ENCODE measurements at regions not wholly inside any gene's neighbourhood (a gene's known extent, or its start where the extent isn't known, plus 50 kb on each side); places are given as distances from the start of the nearest gene placed in this dataset.
"Not testable (repeated sequence)": the region's sequence is repeated elsewhere in the genome, so short reads cannot be mapped to it uniquely, and the experiment has no call there.

DNA sequence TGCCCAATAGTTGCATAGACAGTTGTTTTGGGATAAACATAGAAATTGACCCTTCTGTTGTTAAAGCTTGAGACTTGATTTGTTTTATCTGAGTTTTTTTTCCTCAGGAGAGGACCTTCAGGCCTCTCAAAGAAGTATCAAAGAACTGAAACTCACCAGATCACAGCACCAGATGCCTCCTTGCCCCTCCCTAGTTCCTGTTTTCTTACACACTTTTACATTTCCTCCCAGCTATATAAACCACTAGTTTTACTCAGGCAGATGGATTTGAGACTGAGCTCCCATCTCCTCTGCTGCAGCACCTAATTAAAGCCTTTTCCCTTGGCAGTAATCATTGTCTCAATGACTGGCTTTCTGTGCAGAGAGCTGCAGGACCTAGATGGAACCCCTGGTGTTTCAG is 150.6 kb upstream of the NRG3 start:
- no peaks in the 10 kb centered on the region for H3K27me3 ChIP-seq (replicated peaks; ENCODE audit: control insufficient read depth, insufficient read depth, low read length)
- H3K9me3 ChIP-seq (ENCODE audit: control insufficient read depth, low read length) = peaks cover 5% of the 10 kb centered on the region
- H3K4me1 ChIP-seq (ENCODE audit: control insufficient read depth, insufficient read depth, low read length) = no peaks in the 10 kb centered on the region
- H3K9ac ChIP-seq (ENCODE audit: low read length) = no peak overlapping the region
- no peak for DNase-seq (ENCODE audit: low read depth)
- H3K36me3 ChIP-seq (ENCODE audit: control insufficient read depth, insufficient read depth, low read length, severe bottlenecking) = no peaks in the 10 kb centered on the region
- H3K4me3 ChIP-seq (ENCODE audit: low read length) = no peak overlapping the region

DNA sequence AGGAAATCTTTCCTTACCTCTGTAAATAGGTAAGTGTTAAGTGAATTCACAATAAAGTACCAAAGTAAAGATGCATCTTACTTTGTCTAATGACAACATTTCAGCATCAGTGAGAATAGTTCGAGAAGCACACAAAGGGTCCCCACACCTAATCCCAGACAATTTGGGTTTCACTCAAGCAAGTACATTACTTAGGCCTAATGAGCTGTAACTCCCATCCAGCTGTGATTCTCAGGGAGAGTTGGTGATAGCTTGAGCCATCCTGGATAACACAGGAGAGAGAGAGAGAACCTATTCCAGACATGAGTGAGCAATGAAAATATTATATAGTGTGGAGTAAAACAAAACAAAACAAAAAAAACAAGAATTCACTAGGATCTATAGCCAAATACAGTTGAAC is 149.1 kb upstream of the NRG3 start:
- DNase-seq (ENCODE audit: low read depth) = no peak

DNA sequence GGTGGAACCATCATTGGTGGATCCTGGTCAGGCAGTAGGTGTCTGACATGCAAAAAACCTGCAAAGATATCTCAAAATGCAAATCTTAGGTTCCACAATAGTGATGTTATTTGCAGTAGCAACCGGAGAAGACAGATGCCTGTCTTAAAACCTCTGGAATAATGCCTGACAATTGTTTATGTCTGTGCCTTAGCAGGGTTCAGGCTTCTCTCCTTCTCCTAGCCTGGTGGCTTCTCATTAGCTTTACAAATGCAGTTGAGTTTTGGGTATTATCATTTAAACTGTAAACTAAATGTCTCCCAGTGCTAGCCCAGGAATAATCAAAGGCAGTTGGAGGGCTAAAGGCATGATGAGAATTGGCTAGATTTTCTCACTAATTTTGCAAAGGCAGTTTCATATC is 146.3 kb upstream of the NRG3 start:
- no peaks in the 10 kb centered on the region for H3K27me3 ChIP-seq (replicated peaks; ENCODE audit: control insufficient read depth, insufficient read depth, low read length)
- no peaks in the 10 kb centered on the region for H3K36me3 ChIP-seq (ENCODE audit: control insufficient read depth, insufficient read depth, low read length, severe bottlenecking)
- H3K4me3 ChIP-seq (ENCODE audit: low read length) = no peak overlapping the region

More for the DNA sequence above, 149.1 kb upstream of the NRG3 start:
- Histone ChIP-seq H3K27me3 (replicated peaks; ENCODE audit: control insufficient read depth, insufficient read depth, low read length) (no peaks in the 10 kb centered on the region), H3K9me3 (ENCODE audit: control insufficient read depth, low read length) (peaks cover 5% of the 10 kb centered on the region), H3K9ac (ENCODE audit: low read length) (no peak overlapping the region), H3K4me1 (ENCODE audit: control insufficient read depth, insufficient read depth, low read length) (no peaks in the 10 kb centered on the region), H3K36me3 (ENCODE audit: control insufficient read depth, insufficient read depth, low read length, severe bottlenecking) (no peaks in the 10 kb centered on the region), H3K4me3 (ENCODE audit: low read length) (no peak overlapping the region)

DNA sequence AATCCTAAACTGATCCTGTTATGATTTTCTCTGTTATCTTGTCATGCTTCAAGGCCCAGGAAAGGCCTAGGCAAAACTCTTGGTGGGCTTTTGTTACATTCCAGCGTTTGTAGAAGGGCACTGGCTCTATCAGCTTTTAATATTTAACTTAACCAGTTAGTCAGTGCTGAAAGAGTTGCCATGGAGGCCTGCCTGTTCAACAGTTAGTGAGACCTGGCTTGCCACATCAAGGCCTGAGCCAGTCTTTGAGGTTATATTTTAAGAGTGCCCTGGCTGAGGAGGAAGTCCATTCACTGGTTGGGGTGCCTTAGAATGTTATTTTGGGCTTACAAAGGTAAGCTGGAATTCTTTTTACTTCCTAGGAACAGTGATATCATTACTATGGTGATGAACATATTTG is 144.1 kb upstream of the NRG3 start:
- H3K9me3 ChIP-seq (ENCODE audit: control insufficient read depth, low read length) = no peaks in the 10 kb centered on the region
- no peak for DNase-seq (ENCODE audit: low read depth)
- no peak overlapping the region for H3K9ac ChIP-seq (ENCODE audit: low read length)
- no peak overlapping the region for H3K4me3 ChIP-seq (ENCODE audit: low read length)
- H3K27me3 ChIP-seq (replicated peaks; ENCODE audit: control insufficient read depth, insufficient read depth, low read length) = no peaks in the 10 kb centered on the region
- no peaks in the 10 kb centered on the region for H3K4me1 ChIP-seq (ENCODE audit: control insufficient read depth, insufficient read depth, low read length)
- H3K36me3 ChIP-seq (ENCODE audit: control insufficient read depth, insufficient read depth, low read length, severe bottlenecking) = no peaks in the 10 kb centered on the region

More for the DNA sequence above, 146.3 kb upstream of the NRG3 start:
- no peak for DNase-seq (ENCODE audit: low read depth)
- H3K9ac ChIP-seq (ENCODE audit: low read length) = no peak overlapping the region
- H3K4me1 ChIP-seq (ENCODE audit: control insufficient read depth, insufficient read depth, low read length) = no peaks in the 10 kb centered on the region
- no peaks in the 10 kb centered on the region for H3K9me3 ChIP-seq (ENCODE audit: control insufficient read depth, low read length)

DNA sequence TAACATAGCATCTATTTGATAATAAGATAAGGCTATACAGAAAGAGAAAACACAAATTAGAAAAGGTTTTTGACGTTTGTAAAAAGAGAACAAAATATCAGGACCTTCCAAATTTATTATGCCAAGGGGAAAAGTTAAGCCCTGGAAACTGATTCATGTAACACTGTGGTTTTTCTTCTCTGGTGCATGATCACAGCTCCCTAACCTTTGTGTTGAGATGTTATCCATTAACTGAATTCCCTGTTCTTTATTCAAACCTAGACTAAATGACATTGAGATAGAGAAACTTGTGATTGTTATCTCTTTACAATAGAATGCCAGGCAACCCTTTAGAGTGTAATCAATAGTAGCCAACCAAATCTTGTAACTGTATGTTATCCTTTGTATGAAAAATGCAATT is 141.5 kb upstream of the NRG3 start:
- no peak for DNase-seq (ENCODE audit: low read depth)
- Histone ChIP-seq H3K4me3 (ENCODE audit: low read length) (no peak overlapping the region), H3K9me3 (ENCODE audit: control insufficient read depth, low read length) (no peaks in the 10 kb centered on the region), H3K9ac (ENCODE audit: low read length) (no peak overlapping the region), H3K36me3 (ENCODE audit: control insufficient read depth, insufficient read depth, low read length, severe bottlenecking) (no peaks in the 10 kb centered on the region), H3K27me3 (replicated peaks; ENCODE audit: control insufficient read depth, insufficient read depth, low read length) (no peaks in the 10 kb centered on the region), H3K4me1 (ENCODE audit: control insufficient read depth, insufficient read depth, low read length) (no peaks in the 10 kb centered on the region)

DNA sequence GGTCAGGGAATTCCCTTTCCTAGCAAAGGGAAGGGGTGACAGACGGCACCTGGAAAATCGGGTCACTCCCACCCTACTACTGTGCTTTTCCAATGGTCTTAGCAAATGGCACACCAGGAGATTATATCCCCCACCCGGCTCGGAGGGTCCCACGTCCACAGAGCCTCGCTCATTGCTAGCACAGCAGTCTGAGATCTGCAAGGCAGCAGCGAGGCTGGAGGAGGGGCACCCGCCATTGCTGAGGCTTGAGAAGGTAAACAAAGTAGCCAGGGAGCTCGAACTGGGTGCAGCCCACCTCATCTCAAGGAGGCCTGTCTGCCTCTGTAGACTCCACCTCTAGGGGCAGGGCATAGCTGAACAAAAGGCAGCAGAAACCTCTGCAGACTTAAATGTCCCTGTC is 139.8 kb upstream of the NRG3 start:
- H3K4me3 ChIP-seq (ENCODE audit: low read length); H3K27me3 ChIP-seq (replicated peaks; ENCODE audit: control insufficient read depth, insufficient read depth, low read length); H3K9ac ChIP-seq (ENCODE audit: low read length); H3K9me3 ChIP-seq (ENCODE audit: control insufficient read depth, low read length); H3K4me1 ChIP-seq (ENCODE audit: control insufficient read depth, insufficient read depth, low read length); H3K36me3 ChIP-seq (ENCODE audit: control insufficient read depth, insufficient read depth, low read length, severe bottlenecking); DNase-seq (ENCODE audit: low read depth): not testable (repeated sequence)

DNA sequence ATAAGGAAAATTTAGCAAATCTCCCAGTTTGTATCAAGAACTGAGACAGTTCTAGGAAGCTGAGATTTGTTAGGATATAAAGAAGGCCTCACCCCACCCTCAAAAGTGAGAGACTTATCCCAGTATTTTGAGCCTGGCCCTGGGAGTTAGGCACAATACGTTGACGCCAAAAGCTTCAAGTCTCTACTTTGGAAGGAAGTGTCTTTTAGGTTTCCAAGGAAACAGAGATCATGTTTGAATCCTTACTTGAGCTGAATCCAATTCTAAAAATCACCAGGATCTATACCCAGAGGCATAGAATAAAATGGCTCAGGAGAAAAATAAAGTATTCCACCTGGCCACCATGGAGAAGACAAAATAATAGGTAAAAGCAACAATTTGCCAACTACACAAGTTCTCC is 115.9 kb upstream of the NRG3 start:
- peaks cover 4% of the 10 kb centered on the region for H3K9me3 ChIP-seq (ENCODE audit: control insufficient read depth, low read length)
- H3K27me3 ChIP-seq (replicated peaks; ENCODE audit: control insufficient read depth, insufficient read depth, low read length) = no peaks in the 10 kb centered on the region
- H3K4me1 ChIP-seq (ENCODE audit: control insufficient read depth, insufficient read depth, low read length) = no peaks in the 10 kb centered on the region
- H3K36me3 ChIP-seq (ENCODE audit: control insufficient read depth, insufficient read depth, low read length, severe bottlenecking) = no peaks in the 10 kb centered on the region
- H3K4me3 ChIP-seq (ENCODE audit: low read length) = no peak overlapping the region
- no peak overlapping the region for H3K9ac ChIP-seq (ENCODE audit: low read length)
- no peak for DNase-seq (ENCODE audit: low read depth)

DNA sequence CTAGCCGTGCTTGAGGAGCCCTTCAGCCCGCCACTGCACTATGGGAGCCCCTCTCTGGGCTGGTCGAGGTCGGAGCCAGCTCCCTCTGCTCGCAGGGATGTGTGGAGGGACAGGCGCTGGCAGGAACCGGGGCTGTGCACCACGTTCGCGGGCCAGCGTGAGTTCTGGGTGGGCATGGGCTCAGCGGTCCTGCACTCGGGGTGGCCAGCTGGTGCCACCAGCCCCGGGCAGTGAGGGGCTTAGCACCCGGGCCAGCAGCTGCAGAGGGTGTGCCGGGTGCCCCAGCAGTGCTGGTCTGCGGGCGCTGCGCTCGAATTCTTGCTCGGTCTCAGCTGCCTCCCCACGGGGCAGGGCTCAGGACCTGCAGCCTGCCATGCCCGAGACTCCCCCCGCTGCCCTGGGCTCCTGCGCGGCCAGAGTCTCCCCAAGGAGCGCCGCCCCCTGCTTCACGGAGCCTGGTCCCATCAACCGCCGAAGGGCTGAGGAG is 90.8 kb upstream of the NRG3 start:
- Histone ChIP-seq H3K9ac (ENCODE audit: low read length) (no peak overlapping the region), H3K4me1 (ENCODE audit: control insufficient read depth, insufficient read depth, low read length) (no peaks in the 10 kb centered on the region), H3K27me3 (replicated peaks; ENCODE audit: control insufficient read depth, insufficient read depth, low read length) (no peaks in the 10 kb centered on the region), H3K4me3 (ENCODE audit: low read length) (no peak overlapping the region), H3K36me3 (ENCODE audit: control insufficient read depth, insufficient read depth, low read length, severe bottlenecking) (no peaks in the 10 kb centered on the region), H3K9me3 (ENCODE audit: control insufficient read depth, low read length) (no peaks in the 10 kb centered on the region)
- no peak for DNase-seq (ENCODE audit: low read depth)

DNA sequence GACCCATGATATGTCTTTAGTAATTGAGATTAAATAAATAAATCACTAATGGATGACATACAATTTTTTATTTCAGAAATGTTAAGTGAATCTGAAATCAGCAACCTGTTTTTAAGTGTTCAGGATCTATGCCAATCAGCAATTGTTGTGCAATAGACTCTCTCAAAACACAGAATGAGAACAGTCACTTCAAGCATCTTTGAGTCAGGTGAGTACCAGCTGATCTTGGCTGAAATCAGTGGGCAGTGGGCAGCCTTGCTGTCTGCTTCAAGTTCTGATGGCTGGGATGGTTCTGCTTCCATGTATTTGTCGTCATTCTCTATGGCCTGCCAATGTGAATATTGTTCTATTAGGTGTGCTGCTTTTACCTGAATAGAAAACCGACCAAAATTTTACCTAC is 82.3 kb upstream of the NRG3 start:
- no peaks in the 10 kb centered on the region for H3K27me3 ChIP-seq (replicated peaks; ENCODE audit: control insufficient read depth, insufficient read depth, low read length)
- H3K9ac ChIP-seq (ENCODE audit: low read length) = no peak overlapping the region
- no peaks in the 10 kb centered on the region for H3K4me1 ChIP-seq (ENCODE audit: control insufficient read depth, insufficient read depth, low read length)
- DNase-seq (ENCODE audit: low read depth) = no peak
- H3K9me3 ChIP-seq (ENCODE audit: control insufficient read depth, low read length) = peaks cover 3% of the 10 kb centered on the region
- no peaks in the 10 kb centered on the region for H3K36me3 ChIP-seq (ENCODE audit: control insufficient read depth, insufficient read depth, low read length, severe bottlenecking)
- H3K4me3 ChIP-seq (ENCODE audit: low read length) = no peak overlapping the region

DNA sequence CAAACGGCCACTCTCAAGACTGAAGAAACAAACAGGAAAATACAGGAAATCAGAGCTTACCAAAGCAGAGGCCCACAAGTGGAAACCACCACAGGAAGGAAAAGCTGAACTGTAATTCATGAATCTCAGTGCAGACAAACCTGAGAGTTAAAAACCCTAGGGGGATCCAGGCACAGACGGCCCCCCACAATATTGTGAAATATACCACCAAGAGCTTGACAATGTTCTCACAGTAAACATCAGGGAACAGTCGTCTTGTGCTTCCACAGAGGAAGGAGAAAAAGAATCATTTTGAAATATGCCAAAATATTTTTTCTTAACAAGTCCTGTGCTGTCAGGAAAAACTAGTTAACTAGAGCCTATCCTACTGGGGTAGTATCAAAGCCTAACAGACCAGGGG is 68.2 kb upstream of the NRG3 start:
- Histone ChIP-seq H3K4me3 (ENCODE audit: low read length) (no peak overlapping the region), H3K9ac (ENCODE audit: low read length) (no peak overlapping the region), H3K36me3 (ENCODE audit: control insufficient read depth, insufficient read depth, low read length, severe bottlenecking) (no peaks in the 10 kb centered on the region), H3K9me3 (ENCODE audit: control insufficient read depth, low read length) (peaks cover 30% of the 10 kb centered on the region), H3K4me1 (ENCODE audit: control insufficient read depth, insufficient read depth, low read length) (no peaks in the 10 kb centered on the region), H3K27me3 (replicated peaks; ENCODE audit: control insufficient read depth, insufficient read depth, low read length) (no peaks in the 10 kb centered on the region)
- no peak for DNase-seq (ENCODE audit: low read depth)

DNA sequence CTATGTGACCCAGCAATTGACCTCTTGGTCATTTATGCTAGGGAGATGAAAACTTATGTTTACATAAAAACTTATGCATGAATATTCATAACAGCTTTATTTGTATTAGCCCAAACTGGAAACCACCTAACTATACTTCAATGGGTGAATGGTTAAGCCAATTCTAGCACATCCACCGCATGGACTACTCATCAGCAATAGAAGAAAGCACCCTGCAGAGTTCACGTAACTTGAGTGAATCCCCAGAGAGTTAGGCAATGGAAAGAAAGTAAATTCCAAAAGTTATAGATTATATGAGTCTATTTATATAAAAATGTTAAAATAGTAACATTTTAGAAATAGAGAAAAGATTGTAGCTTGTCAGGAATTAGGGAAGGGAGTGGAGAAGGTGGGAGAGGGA is 60.2 kb upstream of the NRG3 start:
- H3K36me3 ChIP-seq (ENCODE audit: control insufficient read depth, insufficient read depth, low read length, severe bottlenecking) = no peaks in the 10 kb centered on the region
- no peaks in the 10 kb centered on the region for H3K4me1 ChIP-seq (ENCODE audit: control insufficient read depth, insufficient read depth, low read length)
- peaks cover 12% of the 10 kb centered on the region for H3K9me3 ChIP-seq (ENCODE audit: control insufficient read depth, low read length)
- H3K4me3 ChIP-seq (ENCODE audit: low read length) = no peak overlapping the region
- no peak overlapping the region for H3K9ac ChIP-seq (ENCODE audit: low read length)
- DNase-seq (ENCODE audit: low read depth) = no peak
- H3K27me3 ChIP-seq (replicated peaks; ENCODE audit: control insufficient read depth, insufficient read depth, low read length) = no peaks in the 10 kb centered on the region

DNA sequence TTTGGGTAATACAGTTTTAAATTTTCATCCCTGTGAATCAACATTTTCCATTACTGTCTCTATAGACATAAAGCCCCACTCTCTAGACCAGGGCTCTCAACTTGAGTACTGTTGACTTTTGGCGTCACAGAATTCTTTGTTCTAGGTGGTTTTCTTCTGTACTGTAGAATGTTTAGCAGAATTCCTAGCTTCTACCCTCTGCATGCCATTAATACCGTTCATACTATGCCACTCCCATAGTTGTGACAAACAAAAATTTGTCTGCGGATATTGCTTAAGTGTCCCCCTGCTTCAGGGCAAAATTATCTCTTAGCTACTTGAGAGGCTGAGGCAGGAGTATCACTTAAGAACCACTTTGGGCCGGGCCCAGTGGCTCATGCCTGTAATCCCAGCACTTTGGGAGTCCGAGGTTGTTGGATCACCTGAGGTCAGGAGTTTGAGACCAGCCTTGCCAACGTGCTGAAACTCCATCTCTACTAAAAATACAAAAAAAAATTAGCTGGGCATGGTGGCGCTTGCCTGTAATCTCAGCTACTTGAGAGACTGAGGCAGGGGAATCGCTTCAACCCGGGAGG is 57.3 kb upstream of the NRG3 start:
- no peaks in the 10 kb centered on the region for H3K9me3 ChIP-seq (ENCODE audit: control insufficient read depth, low read length)
- H3K4me1 ChIP-seq (ENCODE audit: control insufficient read depth, insufficient read depth, low read length) = no peaks in the 10 kb centered on the region
- H3K36me3 ChIP-seq (ENCODE audit: control insufficient read depth, insufficient read depth, low read length, severe bottlenecking) = no peaks in the 10 kb centered on the region
- H3K9ac ChIP-seq (ENCODE audit: low read length) = no peak overlapping the region
- H3K27me3 ChIP-seq (replicated peaks; ENCODE audit: control insufficient read depth, insufficient read depth, low read length) = no peaks in the 10 kb centered on the region
- no peak overlapping the region for H3K4me3 ChIP-seq (ENCODE audit: low read length)
- no peak for DNase-seq (ENCODE audit: low read depth)

Measured in adipocyte (in vitro differentiated cells).